CD4-positive, alpha-beta T cell treated with Interleukin-1 beta for 1 hour (primary cell): ENCODE measurements at regions not wholly inside any gene's neighbourhood (a gene's known extent, or its start where the extent isn't known, plus 50 kb on each side); places are given as distances from the start of the nearest gene placed in this dataset.
"Not testable (repeated sequence)": the region's sequence is repeated elsewhere in the genome, so short reads cannot be mapped to it uniquely, and the experiment has no call there.

Experiments
- DNase-seq, 2 donors: peaks; one replicate each; pipeline ENCODE4 v3.0.0-alpha.2; 2020 to 2022

GRCh38 chr20:22529150-22530019, 55.0 kb downstream of the FOXA2 start:
- no peak for DNase-seq

GRCh38 chr20:22526512-22527012, 57.8 kb downstream of the FOXA2 start:
- no peak for DNase-seq

GRCh38 chr20:22525821-22526220, 58.6 kb downstream of the FOXA2 start:
- no peak for DNase-seq

DNA sequence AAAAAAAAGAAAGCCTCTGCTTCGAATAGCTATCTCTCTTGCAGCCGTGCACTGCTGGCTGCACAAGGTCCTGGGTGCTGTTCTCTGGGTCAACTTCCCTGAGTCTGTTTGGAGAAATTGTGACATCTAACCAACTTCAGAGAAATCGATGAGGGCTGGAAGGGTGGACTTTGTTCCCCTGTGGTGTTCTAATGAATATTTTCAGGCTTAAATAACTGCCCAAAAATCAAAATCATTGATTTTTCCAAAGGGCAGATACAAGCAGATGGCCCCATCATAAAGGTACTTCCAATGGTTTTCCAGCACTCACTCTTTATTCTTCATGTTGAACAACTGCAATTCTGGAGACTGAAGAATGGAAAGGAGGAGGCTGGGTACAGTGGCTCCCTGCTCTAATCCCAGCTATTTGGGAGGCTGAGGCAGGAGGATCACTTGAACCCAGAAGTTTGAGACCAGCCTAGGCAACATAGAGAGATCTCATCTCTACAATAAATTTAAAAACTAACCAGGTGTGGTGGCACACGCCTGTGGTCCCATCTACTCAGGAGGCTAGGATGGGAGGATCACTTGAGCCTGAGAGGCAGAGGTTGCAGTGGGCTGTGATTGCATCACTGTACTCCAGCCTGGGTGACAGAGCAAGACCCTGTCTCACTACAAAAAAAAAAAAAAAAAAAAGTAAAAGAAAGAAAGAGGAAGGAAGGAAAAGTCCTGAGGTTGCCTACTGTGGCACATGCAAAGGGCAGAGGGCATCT, 59.1 kb downstream of the FOXA2 start:
- no peak for DNase-seq

DNA sequence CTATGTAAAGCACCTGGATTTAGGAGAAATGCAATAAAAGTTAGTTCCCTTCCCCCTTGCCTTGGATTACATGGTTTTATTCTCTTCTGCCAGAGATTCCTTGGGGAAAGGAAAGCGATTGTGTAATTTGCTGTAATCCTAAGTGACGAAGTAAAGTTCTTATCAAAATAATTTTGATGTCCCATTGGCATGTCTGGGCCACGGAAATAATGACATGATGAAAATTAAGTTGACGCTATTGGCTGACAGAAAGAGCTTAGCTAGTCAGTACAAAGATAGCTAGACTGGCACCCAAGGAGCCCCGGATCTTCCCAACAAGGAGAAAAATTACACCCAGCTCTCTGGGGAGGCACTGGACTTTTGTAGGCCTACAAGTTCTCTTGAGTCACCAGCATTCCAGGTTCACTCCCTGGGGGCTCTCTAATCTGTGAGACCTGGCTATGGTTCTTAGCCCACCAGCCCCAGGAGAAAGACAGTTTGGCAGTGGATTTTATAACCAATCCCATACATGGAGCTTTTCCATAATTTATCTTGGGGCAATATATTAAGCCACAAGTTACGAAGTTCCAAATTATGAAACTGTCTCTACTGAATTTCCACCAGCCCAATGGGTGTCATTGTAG, 59.9 kb downstream of the FOXA2 start:
- DNase-seq = no peak

- no peak for DNase-seq
Observed at GRCh38 chr20:22523499-22524392, 60.6 kb downstream of the FOXA2 start.

- DNase-seq = no peak
Observed at GRCh38 chr20:22523128-22523498, 61.3 kb downstream of the FOXA2 start.

DNA sequence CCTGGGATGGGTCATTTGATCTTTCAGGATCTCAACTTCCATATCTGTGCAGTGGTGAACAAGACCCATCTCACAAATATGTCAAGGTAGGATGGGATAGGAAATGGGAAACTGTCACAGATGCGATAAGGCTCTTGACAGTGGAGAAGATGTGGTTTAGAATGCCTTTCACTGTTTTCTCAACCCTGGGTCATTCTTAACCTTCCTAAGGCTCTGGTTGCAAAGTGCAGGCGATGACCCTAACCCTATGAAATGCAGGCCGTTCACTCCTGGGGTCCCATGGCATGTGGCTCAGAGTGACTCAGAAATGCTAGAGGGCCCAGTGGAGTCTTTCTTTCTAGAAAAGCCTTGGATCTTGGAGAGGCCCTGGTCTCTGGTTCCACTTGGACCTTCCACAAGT, 61.7 kb downstream of the FOXA2 start:
- no peak for DNase-seq

GRCh38 chr20:22521940-22522339, 62.4 kb downstream of the FOXA2 start:
- not testable (repeated sequence) for DNase-seq

DNA sequence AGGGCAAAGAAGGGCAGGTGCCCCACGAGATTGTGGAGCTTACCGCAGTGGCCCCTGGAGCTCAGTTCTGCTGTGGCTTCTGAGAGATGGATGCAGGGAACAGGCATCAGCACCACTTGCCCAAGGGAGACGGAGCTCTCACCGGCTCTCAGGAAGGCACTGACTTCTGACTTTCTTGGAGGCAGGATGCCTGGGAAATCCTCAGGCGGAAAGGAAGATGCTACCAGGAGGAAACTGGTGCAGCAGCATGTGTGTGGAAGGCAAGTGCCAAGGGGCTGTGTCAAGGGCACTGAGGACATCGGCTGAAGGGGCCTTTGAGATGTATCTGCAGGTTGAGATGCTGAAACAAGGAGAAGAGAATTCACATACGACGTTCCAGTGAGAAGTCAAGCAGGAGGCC, 64.0 kb downstream of the FOXA2 start:
- no peak for DNase-seq

DNA sequence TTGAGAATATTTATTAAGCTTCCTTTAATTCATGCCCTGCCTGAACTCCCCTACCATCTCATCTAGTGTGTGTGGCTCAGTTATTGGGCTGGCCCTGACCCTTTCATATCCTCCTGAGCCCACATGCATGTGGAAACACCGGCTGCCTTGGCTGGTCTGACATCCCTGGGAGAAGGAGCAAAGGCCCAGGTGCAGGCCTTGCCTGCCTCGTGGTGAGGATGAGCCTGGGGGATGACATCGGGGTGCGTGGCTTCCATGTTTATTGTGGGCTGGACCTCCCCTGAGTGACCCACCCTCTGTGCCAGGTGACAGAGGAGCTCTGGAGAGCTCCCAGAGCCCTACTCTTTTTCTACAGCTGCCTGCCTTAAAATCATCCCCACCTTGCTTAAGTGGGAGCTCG, 69.1 kb downstream of the FOXA2 start:
- DNase-seq = no peak

DNA sequence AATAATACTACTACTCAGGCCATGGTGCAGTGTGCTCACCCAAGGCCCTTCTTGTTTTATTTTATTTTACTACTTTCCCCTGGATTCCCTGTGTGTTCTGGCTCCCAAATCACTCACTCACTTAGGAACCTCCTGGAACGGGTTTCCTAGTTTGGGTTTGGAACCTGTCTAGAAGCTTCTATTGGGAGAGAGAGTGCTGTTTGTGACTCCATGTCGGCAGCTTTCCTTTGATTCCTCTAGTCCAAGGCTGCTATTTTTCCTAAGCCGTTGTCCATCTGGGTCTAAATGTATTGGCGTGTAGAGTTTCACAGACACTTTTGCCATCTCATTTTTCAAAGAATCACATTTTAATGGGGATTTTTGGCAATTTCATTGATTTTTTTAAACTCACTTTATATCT, 70.8 kb downstream of the FOXA2 start:
- DNase-seq = no peak

- no peak for DNase-seq
Observed at GRCh38 chr20:22512911-22513489, 71.4 kb downstream of the FOXA2 start.

DNA sequence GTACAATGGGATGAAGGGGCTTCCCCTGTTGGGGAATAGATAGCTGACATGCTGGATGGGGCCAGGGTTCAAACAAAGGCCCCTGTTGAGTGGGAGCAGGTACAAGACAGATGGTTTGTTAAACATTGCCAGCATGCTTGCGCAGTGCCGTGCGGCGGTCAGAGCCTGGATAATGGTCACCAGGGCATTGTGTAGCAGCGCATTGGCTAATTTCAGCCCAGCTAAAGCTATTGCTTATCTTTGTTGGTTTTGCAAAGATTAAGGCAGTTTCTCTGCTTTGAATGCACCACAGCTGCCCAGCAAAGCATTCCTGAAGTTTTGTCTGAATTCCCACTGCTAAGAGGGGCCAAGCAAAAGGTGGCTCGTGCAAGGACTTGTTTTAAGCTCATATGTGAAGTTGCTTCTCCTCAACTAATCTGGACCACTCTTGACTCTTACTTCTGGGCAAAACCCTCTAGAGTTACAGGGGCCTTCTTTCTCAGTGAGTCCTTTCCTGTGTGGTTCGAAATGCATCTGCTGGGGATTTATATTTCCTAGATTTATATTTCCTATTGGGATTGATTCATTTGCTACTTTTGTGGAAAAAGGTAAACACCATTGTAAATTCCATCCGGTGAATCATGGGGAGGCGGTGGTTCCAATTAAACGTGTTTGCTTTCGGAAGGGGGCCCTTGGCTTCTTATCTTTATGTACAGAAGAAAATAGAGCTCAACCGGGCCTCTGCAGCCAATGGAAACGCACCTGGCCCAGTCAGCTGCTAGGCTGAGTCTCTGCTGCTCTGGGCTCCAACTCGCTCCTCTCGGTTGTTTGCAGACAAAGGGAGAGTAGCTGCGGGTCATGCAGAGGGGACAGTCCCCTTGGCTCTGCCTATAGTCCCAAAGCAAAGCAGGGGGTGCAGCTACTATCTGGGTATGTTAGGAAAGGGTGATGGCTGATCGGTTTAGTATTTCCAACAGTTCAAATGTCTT, 72.1 kb downstream of the FOXA2 start:
- DNase-seq = no peak

GRCh38 chr20:22509843-22510147, 74.6 kb downstream of the FOXA2 start:
- no peak for DNase-seq

DNA sequence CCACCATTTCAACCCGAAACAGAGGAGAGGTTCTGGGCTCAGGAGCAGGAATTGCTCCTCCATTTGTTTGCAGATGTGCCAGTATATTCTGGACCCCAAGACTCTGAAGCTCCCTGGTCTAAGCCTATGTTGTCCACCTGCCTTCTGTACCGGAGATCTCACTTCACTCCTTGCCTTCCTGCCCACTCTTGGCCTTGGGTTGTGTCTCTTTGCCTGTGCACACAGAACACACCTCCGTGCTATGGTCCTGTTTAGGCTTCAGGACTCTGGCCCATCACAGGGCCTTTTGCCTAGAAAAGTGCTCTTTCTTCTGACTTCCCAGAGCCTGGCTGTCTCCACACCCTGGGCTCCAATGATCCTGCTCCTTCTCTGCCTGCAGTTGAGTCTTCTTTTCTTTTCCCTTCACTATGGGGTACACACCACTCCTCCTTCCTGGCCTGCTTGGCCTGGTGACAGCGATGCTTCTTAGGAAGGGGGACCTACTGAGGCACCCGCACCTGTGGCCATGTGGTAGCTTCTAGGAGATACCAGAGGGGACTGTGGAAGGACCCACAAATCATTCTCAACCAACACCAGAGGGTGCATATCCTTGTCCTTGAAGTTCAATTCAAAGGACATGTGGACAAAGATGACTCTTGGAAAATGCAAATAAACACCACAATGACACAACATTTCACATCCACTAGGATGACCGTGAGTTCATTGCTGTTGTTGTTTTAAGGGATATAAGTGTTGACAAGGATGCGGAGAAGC, 75.1 kb downstream of the FOXA2 start:
- no peak for DNase-seq

DNA sequence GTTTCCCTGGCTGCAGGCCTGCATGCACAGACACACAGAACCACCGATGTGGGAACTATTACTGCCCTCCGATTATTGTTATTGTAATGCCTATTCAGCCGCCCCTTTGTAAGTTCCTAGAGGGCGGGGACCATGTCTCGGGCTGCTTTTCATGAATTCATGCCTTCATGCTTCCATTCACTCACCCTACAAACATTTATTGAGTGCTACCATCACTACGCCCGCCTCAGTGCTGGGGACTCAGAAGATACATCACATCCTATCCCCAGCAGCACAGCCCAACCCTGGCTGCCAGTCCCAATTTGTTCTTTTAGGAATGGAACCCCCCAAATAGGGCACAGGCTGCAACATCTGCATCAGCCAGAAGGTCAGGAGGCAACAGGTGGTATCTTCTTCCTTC, 75.9 kb downstream of the FOXA2 start:
- no peak for DNase-seq

DNA sequence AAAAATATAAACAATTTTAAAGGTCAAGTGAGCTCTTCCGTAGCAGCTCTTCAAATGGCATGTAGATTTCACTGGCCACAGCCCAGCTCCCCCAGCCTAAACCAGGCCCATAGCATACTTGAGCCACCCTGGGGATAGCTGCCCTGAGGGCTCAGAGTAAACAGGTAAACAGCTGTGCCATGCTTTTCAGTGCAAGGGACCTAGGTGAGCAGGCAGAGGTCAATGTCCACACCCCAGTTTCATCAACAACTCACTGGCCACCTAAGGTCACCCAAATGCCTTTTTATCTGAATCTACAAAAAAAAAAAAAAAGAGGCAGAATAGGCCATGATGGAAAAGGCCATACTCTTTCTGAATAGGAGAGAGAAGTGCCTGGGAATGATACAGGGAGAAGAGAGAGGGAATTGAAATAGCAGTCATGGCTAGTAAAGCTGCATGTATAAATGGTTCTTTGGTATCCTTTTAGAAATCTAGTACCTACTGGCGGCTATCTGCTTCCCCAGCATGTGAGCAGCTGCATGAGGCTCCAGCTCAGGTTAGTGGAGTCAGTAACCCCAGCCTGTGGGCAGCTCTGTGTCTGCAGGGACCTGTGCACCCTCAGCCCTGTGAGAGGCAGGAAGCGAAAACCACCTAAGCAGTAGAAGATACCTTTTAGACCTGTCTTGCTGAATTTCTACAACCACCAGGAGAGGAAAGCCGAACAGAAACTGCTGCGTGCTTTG, 77.0 kb downstream of the FOXA2 start:
- DNase-seq = no peak

GRCh38 chr20:22506827-22507226, 77.5 kb downstream of the FOXA2 start:
- DNase-seq = no peak
